ENCODE measurements at regions not wholly inside any gene's neighbourhood (a gene's known extent, or its start where the extent isn't known, plus 50 kb on each side); places are given as distances from the start of the nearest gene placed in this dataset.

- Histone ChIP-seq H3K4me1 (peaks cover 11% of the 10 kb centered on the region), H3K4me3 (no peak overlapping the region), H3K79me2 (ENCODE audit: low read depth) (no peaks in the 10 kb centered on the region), H4K20me1 (ENCODE audit: low read depth) (no peaks in the 10 kb centered on the region), H3K27ac (no peak overlapping the region), H3F3A (ENCODE audit: low read depth) (peaks cover 6% of the 10 kb centered on the region), H3K36me3 (no peaks in the 10 kb centered on the region), H2AFZ (replicated peaks) (no peak overlapping the region), H3K4me2 (no peak overlapping the region), H3K27me3 (no peaks in the 10 kb centered on the region), H3K9ac (no peak overlapping the region), H3K9me3 (ENCODE audit: low read depth) (no peaks in the 10 kb centered on the region)
- H3K4me1 Mint-ChIP-seq = peaks cover 32% of the 10 kb centered on the region
- H3K4me3 Mint-ChIP-seq = no peak overlapping the region
- no peak overlapping the region for H3K27ac Mint-ChIP-seq
- peaks cover 10% of the 10 kb centered on the region for H3K27me3 Mint-ChIP-seq (ENCODE audit: insufficient read depth, low read depth)
- no peak for DNase-seq (ENCODE audit: low spot score)
- no peak for TF ChIP-seq EZH2 (IDR thresholded peaks at IDR 0.05)
- no peaks in the 10 kb centered on the region for H3K9me3 Mint-ChIP-seq
- no peaks in the 10 kb centered on the region for H3K36me3 Mint-ChIP-seq
Measured at GRCh38 chr2:2547451-2547850, 216.4 kb upstream of the MYT1L start.

GRCh38 chr2:2546046-2546445, 215.0 kb upstream of the MYT1L start:
- Mint-ChIP-seq H3K9me3 (no peaks in the 10 kb centered on the region), H3K27me3 (ENCODE audit: insufficient read depth, low read depth) (peaks cover 7% of the 10 kb centered on the region), H3K27ac (no peak overlapping the region), H3K4me3 (no peak overlapping the region), H3K36me3 (no peaks in the 10 kb centered on the region), H3K4me1 (peaks cover 45% of the 10 kb centered on the region)
- Histone ChIP-seq H3K4me3 (no peak overlapping the region), H3F3A (ENCODE audit: low read depth) (peaks cover 6% of the 10 kb centered on the region), H3K27ac (no peak overlapping the region), H3K79me2 (ENCODE audit: low read depth) (no peaks in the 10 kb centered on the region), H3K4me2 (no peak overlapping the region), H3K36me3 (no peaks in the 10 kb centered on the region), H3K9me3 (ENCODE audit: low read depth) (no peaks in the 10 kb centered on the region), H3K9ac (no peak overlapping the region), H3K4me1 (peaks cover 11% of the 10 kb centered on the region), H2AFZ (replicated peaks) (no peak overlapping the region), H3K27me3 (no peaks in the 10 kb centered on the region), H4K20me1 (ENCODE audit: low read depth) (no peaks in the 10 kb centered on the region)
- no peak for DNase-seq (ENCODE audit: low spot score)
- TF ChIP-seq CTCF (IDR thresholded peaks at IDR 0.05) = no peak
- TF ChIP-seq EZH2 (IDR thresholded peaks at IDR 0.05) = no peak
- TF ChIP-seq EZH2phosphoT487 (IDR thresholded peaks at IDR 0.05) = no peak

DNA sequence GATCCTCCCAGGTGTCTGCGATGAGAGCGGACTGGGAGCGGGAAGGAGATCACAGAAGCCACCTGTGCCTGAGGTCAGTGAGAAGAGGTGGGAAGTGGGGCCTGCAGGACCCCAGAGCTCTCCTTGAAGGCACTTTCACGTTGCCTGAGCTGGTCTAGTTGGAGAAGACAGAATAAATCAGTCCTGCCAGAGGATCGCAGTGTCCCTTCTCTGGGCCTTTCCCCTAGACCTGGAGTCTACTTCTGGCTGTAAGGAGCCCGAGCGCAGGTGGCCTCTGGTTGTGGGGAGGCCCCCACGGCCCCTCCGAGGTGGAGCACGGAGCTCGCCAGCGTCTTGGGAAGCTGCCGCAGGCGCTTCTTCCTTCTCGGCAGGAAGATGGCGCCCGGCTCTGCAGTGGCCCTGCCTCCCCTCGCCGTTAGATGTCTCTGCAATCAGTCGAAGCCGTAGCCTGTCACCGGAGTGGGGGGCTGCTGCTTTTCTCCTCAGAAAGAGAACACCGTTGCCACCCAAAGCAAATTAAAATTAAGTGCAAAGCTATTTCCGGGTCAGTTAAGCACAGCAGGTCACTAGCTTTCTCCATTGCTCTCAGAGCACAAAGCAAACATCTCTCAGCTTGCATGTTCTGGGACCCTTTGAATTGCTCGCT, 212.0 kb upstream of the MYT1L start:
- Histone ChIP-seq H3K27ac (no peak overlapping the region), H3K36me3 (no peaks in the 10 kb centered on the region), H3K4me2 (peak overlapping the region; percentile 34), H3F3A (ENCODE audit: low read depth) (peaks cover 6% of the 10 kb centered on the region), H3K79me2 (ENCODE audit: low read depth) (no peaks in the 10 kb centered on the region), H3K27me3 (no peaks in the 10 kb centered on the region), H3K9me3 (ENCODE audit: low read depth) (no peaks in the 10 kb centered on the region), H3K4me1 (peaks cover 11% of the 10 kb centered on the region), H4K20me1 (ENCODE audit: low read depth) (no peaks in the 10 kb centered on the region), H3K4me3 (no peak overlapping the region), H2AFZ (replicated peaks) (peak overlapping the region; percentile 78), H3K9ac (no peak overlapping the region)
- TF ChIP-seq EZH2 (IDR thresholded peaks at IDR 0.05) (no peak), CTCF (IDR thresholded peaks at IDR 0.05) (peak; percentile 36), EZH2phosphoT487 (IDR thresholded peaks at IDR 0.05) (no peak)
- DNase-seq (ENCODE audit: low spot score) = peak; percentile 66
- Mint-ChIP-seq H3K27ac (peak overlapping the region; percentile 57), H3K4me1 (peaks cover 66% of the 10 kb centered on the region), H3K9me3 (peaks cover 3% of the 10 kb centered on the region), H3K27me3 (ENCODE audit: insufficient read depth, low read depth) (peaks cover 10% of the 10 kb centered on the region), H3K36me3 (no peaks in the 10 kb centered on the region), H3K4me3 (no peak overlapping the region)

DNA sequence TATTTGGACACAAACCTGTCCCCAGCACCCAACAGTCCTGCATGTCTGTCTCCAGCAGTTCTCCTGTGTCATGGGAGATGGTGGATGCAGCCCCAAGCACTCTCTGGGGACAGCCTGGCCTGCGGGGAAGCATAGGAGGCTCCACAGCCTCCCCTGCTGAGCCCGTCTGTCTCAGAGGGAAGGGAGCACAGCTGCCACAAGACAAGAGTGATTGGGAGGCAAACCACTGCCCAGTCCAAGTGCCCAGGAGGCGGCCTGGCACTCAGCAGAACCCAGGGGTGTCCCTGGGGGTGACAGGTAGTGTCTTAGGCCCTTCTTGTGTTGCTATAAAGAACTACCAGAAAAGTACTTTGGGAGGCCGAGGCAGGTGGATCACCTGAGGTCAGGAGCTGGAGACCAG, 211.2 kb upstream of the MYT1L start:
- Histone ChIP-seq H4K20me1 (ENCODE audit: low read depth) (no peaks in the 10 kb centered on the region), H3K4me3 (no peak overlapping the region), H3K79me2 (ENCODE audit: low read depth) (no peaks in the 10 kb centered on the region), H3K4me2 (no peak overlapping the region), H3K4me1 (peaks cover 11% of the 10 kb centered on the region), H3K9ac (no peak overlapping the region), H3K27me3 (no peaks in the 10 kb centered on the region), H3F3A (ENCODE audit: low read depth) (peaks cover 6% of the 10 kb centered on the region), H3K9me3 (ENCODE audit: low read depth) (no peaks in the 10 kb centered on the region), H3K27ac (no peak overlapping the region), H2AFZ (replicated peaks) (no peak overlapping the region), H3K36me3 (no peaks in the 10 kb centered on the region)
- H3K27ac Mint-ChIP-seq = no peak overlapping the region
- TF ChIP-seq EZH2phosphoT487 (IDR thresholded peaks at IDR 0.05) (no peak), CTCF (IDR thresholded peaks at IDR 0.05) (no peak), EZH2 (IDR thresholded peaks at IDR 0.05) (no peak)
- H3K36me3 Mint-ChIP-seq = no peaks in the 10 kb centered on the region
- no peak overlapping the region for H3K4me3 Mint-ChIP-seq
- peaks cover 8% of the 10 kb centered on the region for H3K27me3 Mint-ChIP-seq (ENCODE audit: insufficient read depth, low read depth)
- H3K9me3 Mint-ChIP-seq = peaks cover 5% of the 10 kb centered on the region
- peaks cover 64% of the 10 kb centered on the region for H3K4me1 Mint-ChIP-seq
- no peak for DNase-seq (ENCODE audit: low spot score)
